IMR-90 (cell line): ENCODE measurements at regions not wholly inside any gene's neighbourhood (a gene's known extent, or its start where the extent isn't known, plus 50 kb on each side); places are given as distances from the start of the nearest gene placed in this dataset.

Experiments used
- ATAC-seq: fragments of 200-7000 bp; cut with Tn5 transposase; 2 replicates; pipeline ENCODE4 v1.9.1; 2020; ENCODE audit warnings: low read depth, mild to moderate bottlenecking, moderate library complexity
- BruUV-seq: library from RNA; stranded (reverse); fragments of 400-500 nt; replicated peaks from 2 replicates; lab custom pipeline; 2021; lab: Mats Ljungman, UMichigan
- CTCF ChIA-PET: fragments of 300-600 bp; formaldehyde crosslinking; extraction: SDS; loops from one replicate; lab custom pipeline; 2021; ENCODE audit warnings: antibody characterized with exemption; lab: Yijun Ruan, JAX
- POLR2A ChIA-PET: fragments of 300-600 bp; sonication (Branson Sonifier 250); formaldehyde crosslinking; loops from one replicate; lab custom pipeline; 2022; ENCODE audit warnings: antibody characterized with exemption; ENCODE audit not compliant: unreplicated experiment; lab: Charles Lee
- DNase-seq: peaks from one replicate; pipeline ENCODE4 v3.0.0; 2013
- H2AFZ ChIP-seq: replicated peaks from 2 replicates; pipeline ENCODE3; 2013; ENCODE audit warnings: low read length, mild to moderate bottlenecking; ENCODE audit not compliant: poor library complexity
- H2AK5ac ChIP-seq: 2 replicates; pipeline ENCODE4 v1.6.1; 2013; ENCODE audit warnings: low read depth, low read length, inconsistent platforms
- H2AK9ac ChIP-seq: replicated peaks from 2 replicates; pipeline ENCODE3; 2013; ENCODE audit warnings: mild to moderate bottlenecking, low read depth, low read length, moderate library complexity; ENCODE audit not compliant: poor library complexity
- H2BK120ac ChIP-seq: 2 replicates; pipeline ENCODE4 v1.6.1; 2013; ENCODE audit warnings: low read depth, low read length, inconsistent platforms
- H2BK15ac ChIP-seq: 3 replicates; pipeline ENCODE4 v1.6.1; 2013; ENCODE audit warnings: low read depth, low read length, inconsistent platforms
- H2BK20ac ChIP-seq: 2 replicates; pipeline ENCODE4 v1.6.1; 2013; ENCODE audit warnings: low read depth, mild to moderate bottlenecking, inconsistent platforms, low read length, moderate library complexity
- H2BK5ac ChIP-seq: 2 replicates; pipeline ENCODE4 v1.6.1; 2013; ENCODE audit warnings: mild to moderate bottlenecking, low read depth, low read length, inconsistent platforms; ENCODE audit not compliant: poor library complexity, severe bottlenecking
- H3K14ac ChIP-seq: replicated peaks from 2 replicates; pipeline ENCODE4 v1.6.1; 2013; ENCODE audit warnings: low read depth, low read length, inconsistent platforms
- H3K18ac ChIP-seq: 2 replicates; pipeline ENCODE4 v1.6.1; 2013; ENCODE audit warnings: low read depth, low read length, control low read depth
- H3K23ac ChIP-seq: 2 replicates; pipeline ENCODE4 v1.6.1; 2013; ENCODE audit warnings: low read depth, low read length, inconsistent platforms
- H3K27ac ChIP-seq: 2 replicates; pipeline ENCODE4 v1.5.1; 2013; ENCODE audit warnings: mild to moderate bottlenecking, control low read depth, low read length; ENCODE audit not compliant: insufficient read depth
- H3K27me3 ChIP-seq: 2 replicates; pipeline ENCODE4 v1.6.1; 2013; ENCODE audit warnings: low read length; ENCODE audit not compliant: control insufficient read depth, insufficient read depth
- H3K36me3 ChIP-seq: 2 replicates; pipeline ENCODE4 v1.6.1; 2013; ENCODE audit warnings: low read length, mixed read lengths; ENCODE audit not compliant: control insufficient read depth, insufficient read depth
- H3K4ac ChIP-seq: 2 replicates; pipeline ENCODE4 v1.6.1; 2013; ENCODE audit warnings: low read depth, low read length, inconsistent platforms
- H3K4me1 ChIP-seq: 2 replicates; pipeline ENCODE4 v1.6.1; 2013; ENCODE audit warnings: low read length, mixed read lengths; ENCODE audit not compliant: control insufficient read depth, insufficient read depth
- H3K4me2 ChIP-seq: 2 replicates; pipeline ENCODE4 v1.6.1; 2013; ENCODE audit warnings: low read depth, mild to moderate bottlenecking, control low read depth, low read length, moderate library complexity
- H3K4me3 ChIP-seq: 2 replicates; pipeline ENCODE4 v1.5.1; 2013; ENCODE audit warnings: low read depth, mild to moderate bottlenecking, control low read depth, low read length, moderate library complexity; ENCODE audit not compliant: insufficient read depth
- H3K56ac ChIP-seq: 2 replicates; pipeline ENCODE4 v1.6.1; 2013; ENCODE audit warnings: low read length, inconsistent platforms; ENCODE audit not compliant: insufficient read depth; ENCODE audit errors: extremely low read depth
- H3K79me1 ChIP-seq, 2 experiments: 2 replicates each; pipeline ENCODE4 v1.6.1; 2013; ENCODE audit warnings: low read length in 2 of 2, inconsistent platforms in 1 of 2, low read depth in 1 of 2
- H3K9ac ChIP-seq: 2 replicates; pipeline ENCODE4 v1.6.1; 2013; ENCODE audit warnings: low read depth, low read length, control low read depth
- H3K9me1 ChIP-seq: 2 replicates; pipeline ENCODE4 v1.6.1; 2013; ENCODE audit warnings: low read length, inconsistent platforms; ENCODE audit not compliant: insufficient read depth
- H3K9me3 ChIP-seq: 2 replicates; pipeline ENCODE4 v1.6.1; 2013; ENCODE audit warnings: low read length; ENCODE audit not compliant: control insufficient read depth, insufficient read depth
- H4K20me1 ChIP-seq: 2 replicates; pipeline ENCODE4 v1.6.1; 2013; ENCODE audit warnings: low read length, inconsistent platforms; ENCODE audit not compliant: insufficient read depth
- H4K5ac ChIP-seq: 2 replicates; pipeline ENCODE4 v1.6.1; 2013; ENCODE audit warnings: mild to moderate bottlenecking, low read depth, low read length, control low read depth
- H4K8ac ChIP-seq, 2 experiments: 2 replicates each; pipeline ENCODE4 v1.6.1; 2013; ENCODE audit warnings: low read depth in 2 of 2, low read length in 2 of 2, control low read depth in 1 of 2, inconsistent platforms in 1 of 2
- H4K91ac ChIP-seq: 2 replicates; pipeline ENCODE4 v1.6.1; 2013; ENCODE audit warnings: low read depth, low read length, inconsistent platforms; ENCODE audit not compliant: insufficient read depth
- BHLHE40 ChIP-seq: fragments of 150-350 bp; IDR thresholded peaks from 2 replicates; pipeline ENCODE4 v1.6.1; 2016; ENCODE audit warnings: mild to moderate bottlenecking, low read depth, low read length
- CEBPB ChIP-seq: IDR thresholded peaks from 2 replicates; pipeline ENCODE4 v1.6.1; 2012; ENCODE audit warnings: low read depth, low read length, improper control_type of control experiment
- CHD1 ChIP-seq: IDR thresholded peaks from 2 replicates; pipeline ENCODE4 v1.6.1; 2012; ENCODE audit warnings: low read depth, low read length, improper control_type of control experiment
- FOS ChIP-seq: fragments of 150-350 bp; IDR thresholded peaks from 2 replicates; pipeline ENCODE4 v1.6.1; 2016; ENCODE audit warnings: low read depth, low read length
- MAFK ChIP-seq: IDR thresholded peaks from 2 replicates; pipeline ENCODE4 v1.6.1; 2012; ENCODE audit warnings: low read depth, low read length, improper control_type of control experiment
- MAZ ChIP-seq: IDR thresholded peaks from 2 replicates; pipeline ENCODE4 v1.6.1; 2012; ENCODE audit warnings: low read depth, mild to moderate bottlenecking, low read length, improper control_type of control experiment, moderate library complexity, borderline replicate concordance
- MXI1 ChIP-seq: IDR thresholded peaks from 2 replicates; pipeline ENCODE4 v1.6.1; 2012; ENCODE audit warnings: low read depth, mild to moderate bottlenecking, low read length, moderate library complexity, borderline replicate concordance
- POLR2A ChIP-seq: IDR thresholded peaks from 2 replicates; pipeline ENCODE4 v1.6.1; 2012; ENCODE audit warnings: mild to moderate bottlenecking, low read depth, low read length
- RAD21 ChIP-seq: IDR thresholded peaks from 2 replicates; pipeline ENCODE4 v1.6.1; 2012; ENCODE audit warnings: low read length, improper control_type of control experiment
- RCOR1 ChIP-seq: IDR thresholded peaks from 2 replicates; pipeline ENCODE4 v1.6.1; 2012; ENCODE audit warnings: mild to moderate bottlenecking, low read length, improper control_type of control experiment; ENCODE audit not compliant: insufficient replicate concordance
- RFX5 ChIP-seq: IDR thresholded peaks from 2 replicates; pipeline ENCODE4 v1.8.0; 2012; ENCODE audit warnings: low read depth, mild to moderate bottlenecking, low read length, moderate library complexity
- SMC3 ChIP-seq: fragments of 150-350 bp; IDR thresholded peaks from 2 replicates; pipeline ENCODE4 v1.6.1; 2016; ENCODE audit warnings: low read depth, mild to moderate bottlenecking, antibody characterized with exemption, low read length, moderate library complexity
- WGBS, 2 experiments: methylation state at CpG; one replicate each; pipeline versions ENCODE4 v1.1.5 to v1.1.7; 2013; ENCODE audit warnings: missing lambda C conversion rate in 2 of 2; ENCODE audit not compliant: insufficient read length in 1 of 2; ENCODE audit errors: extremely low coverage in 2 of 2; 5-methylcytosine and 5-hydroxymethylcytosine counted together
- dilution Hi-C: fragments of 300-500 bp; cut with HindIII; formaldehyde crosslinking; loops from one replicate; pipeline ENCODE4 v1.14.3; 2018; ENCODE audit warnings: low sequenced_read_pairs; ENCODE audit not compliant: unreplicated experiment
- in situ Hi-C: fragments of 300-500 bp; cut with MboI; formaldehyde crosslinking; loops from 3 replicates; pipeline ENCODE4 v1.14.3; 2019; ENCODE audit warnings: low sequenced_read_pairs, inconsistent platforms, mixed read lengths
- intact Hi-C: fragments of 100-400 bp; cut with micrococcal nuclease; formaldehyde crosslinking; loops from 2 replicates; pipeline ENCODE4 v1.10.0; 2022
- TF ChIP-seq, protein P1 (sequence below): fragments of 150-350 bp; IDR thresholded peaks from 2 replicates; pipeline ENCODE4 v1.6.1; 2017; ENCODE audit warnings: mild to moderate bottlenecking, antibody characterized with exemption, low read length, low read depth
- TF ChIP-seq, protein P2 (sequence below): conservative IDR thresholded peaks from 2 replicates; pipeline ENCODE4 v1.5.1; 2012; ENCODE audit warnings: mild to moderate bottlenecking, low read depth, low read length, improper control_type of control experiment

DNA sequence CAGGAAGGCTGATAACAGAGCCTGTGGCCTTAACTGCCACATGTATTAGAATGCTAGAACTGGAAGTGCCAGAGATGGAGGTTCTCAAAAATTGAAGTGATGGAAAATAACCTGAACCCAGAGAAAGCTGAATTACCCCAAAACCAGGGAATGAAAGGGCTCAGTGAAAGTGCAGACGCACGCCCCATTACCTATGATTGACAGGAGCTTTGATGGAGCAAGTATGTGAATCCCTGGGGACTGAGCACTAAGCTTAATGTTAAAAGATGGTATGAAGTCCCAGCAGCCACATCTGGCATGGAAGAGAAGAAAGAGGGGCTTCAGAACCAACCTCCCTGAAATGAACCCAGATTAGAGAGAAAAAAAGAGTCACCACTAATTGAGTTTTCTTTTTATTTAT lies 118.4 kb upstream of the FHIT start:
- no TSS peak for BruUV-seq
- in situ Hi-C loops = no loop called here

More for the DNA sequence above, 118.4 kb upstream of the FHIT start:
- Histone ChIP-seq H3K9me1 (no peaks in the 10 kb centered on the region), H3K18ac (no peak overlapping the region), H3K4me3 (no peak overlapping the region), H2BK20ac (no peak overlapping the region), H3K36me3 (no peaks in the 10 kb centered on the region), H3K27me3 (no peaks in the 10 kb centered on the region), H3K9ac (no peak overlapping the region), H3K4me2 (no peak overlapping the region), H3K14ac (no peak overlapping the region), H2BK5ac (no peak overlapping the region), H4K5ac (no peak overlapping the region), H4K20me1 (no peaks in the 10 kb centered on the region), H3K4me1 (no peaks in the 10 kb centered on the region), H2BK15ac (no peak overlapping the region), H3K56ac (no peak overlapping the region), H4K91ac (no peak overlapping the region), H3K23ac (no peak overlapping the region), H3K9me3 (no peaks in the 10 kb centered on the region), H2AK9ac (no peak overlapping the region), H2AFZ (no peak overlapping the region), H3K27ac (no peak overlapping the region), H3K79me1 (no peaks in the 10 kb centered on the region), H2BK120ac (no peak overlapping the region), H4K8ac (no peak overlapping the region), H2AK5ac (no peak overlapping the region), H3K4ac (no peak overlapping the region)
- CTCF ChIA-PET = no interaction called here
- TF ChIP-seq SMC3 = no peak
- TF ChIP-seq CEBPB = no peak
- TF ChIP-seq, protein P1, sequence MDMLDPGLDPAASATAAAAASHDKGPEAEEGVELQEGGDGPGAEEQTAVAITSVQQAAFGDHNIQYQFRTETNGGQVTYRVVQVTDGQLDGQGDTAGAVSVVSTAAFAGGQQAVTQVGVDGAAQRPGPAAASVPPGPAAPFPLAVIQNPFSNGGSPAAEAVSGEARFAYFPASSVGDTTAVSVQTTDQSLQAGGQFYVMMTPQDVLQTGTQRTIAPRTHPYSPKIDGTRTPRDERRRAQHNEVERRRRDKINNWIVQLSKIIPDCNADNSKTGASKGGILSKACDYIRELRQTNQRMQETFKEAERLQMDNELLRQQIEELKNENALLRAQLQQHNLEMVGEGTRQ = no peak
- no peak for TF ChIP-seq RAD21
- no peak for TF ChIP-seq CHD1
- no peak for TF ChIP-seq MAZ
- no peak for TF ChIP-seq BHLHE40
- TF ChIP-seq RFX5 = no peak
- TF ChIP-seq MAFK = no peak
- TF ChIP-seq FOS = no peak
- TF ChIP-seq, protein P2, sequence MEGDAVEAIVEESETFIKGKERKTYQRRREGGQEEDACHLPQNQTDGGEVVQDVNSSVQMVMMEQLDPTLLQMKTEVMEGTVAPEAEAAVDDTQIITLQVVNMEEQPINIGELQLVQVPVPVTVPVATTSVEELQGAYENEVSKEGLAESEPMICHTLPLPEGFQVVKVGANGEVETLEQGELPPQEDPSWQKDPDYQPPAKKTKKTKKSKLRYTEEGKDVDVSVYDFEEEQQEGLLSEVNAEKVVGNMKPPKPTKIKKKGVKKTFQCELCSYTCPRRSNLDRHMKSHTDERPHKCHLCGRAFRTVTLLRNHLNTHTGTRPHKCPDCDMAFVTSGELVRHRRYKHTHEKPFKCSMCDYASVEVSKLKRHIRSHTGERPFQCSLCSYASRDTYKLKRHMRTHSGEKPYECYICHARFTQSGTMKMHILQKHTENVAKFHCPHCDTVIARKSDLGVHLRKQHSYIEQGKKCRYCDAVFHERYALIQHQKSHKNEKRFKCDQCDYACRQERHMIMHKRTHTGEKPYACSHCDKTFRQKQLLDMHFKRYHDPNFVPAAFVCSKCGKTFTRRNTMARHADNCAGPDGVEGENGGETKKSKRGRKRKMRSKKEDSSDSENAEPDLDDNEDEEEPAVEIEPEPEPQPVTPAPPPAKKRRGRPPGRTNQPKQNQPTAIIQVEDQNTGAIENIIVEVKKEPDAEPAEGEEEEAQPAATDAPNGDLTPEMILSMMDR = no peak
- TF ChIP-seq MXI1 = no peak
- TF ChIP-seq RCOR1 = no peak
- no peak for TF ChIP-seq POLR2A
- no peak for DNase-seq
- intact Hi-C loops = no loop called here
- ATAC-seq = no peak
- WGBS, 2 experiments = no CpG with 5 or more reads among the region's 2 CpGs
- dilution Hi-C loops = no loop called here
- POLR2A ChIA-PET = no interaction called here
